GM12873 (cell line): ENCODE measurements at regions not wholly inside any gene's neighbourhood (a gene's known extent, or its start where the extent isn't known, plus 50 kb on each side); places are given as distances from the start of the nearest gene placed in this dataset.

ENCODE experiments used
- CTCF ChIP-seq: IDR thresholded peaks from 2 replicates; pipeline ENCODE4 v1.5.1; 2012; ENCODE audit warnings: low read depth, mild to moderate bottlenecking, moderate library complexity, low read length, control low read depth; ENCODE audit not compliant: insufficient read depth; ENCODE audit errors: missing control alignments

GRCh38 chr5:91865915-91866314 lies 482.8 kb upstream of the ARRDC3 start:
- TF ChIP-seq CTCF: no peak

GRCh38 chr5:91864962-91865361 lies 481.8 kb upstream of the ARRDC3 start:
- no peak for TF ChIP-seq CTCF

GRCh38 chr5:91851670-91852069 lies 468.6 kb upstream of the ARRDC3 start:
- no peak for TF ChIP-seq CTCF

- no peak for TF ChIP-seq CTCF
Measured at GRCh38 chr5:91850031-91850430, 466.9 kb upstream of the ARRDC3 start.

GRCh38 chr5:91849069-91849468 lies 466.0 kb upstream of the ARRDC3 start:
- TF ChIP-seq CTCF: no peak

GRCh38 chr5:91848453-91848852 lies 465.3 kb upstream of the ARRDC3 start:
- no peak for TF ChIP-seq CTCF

- TF ChIP-seq CTCF: no peak
Measured at GRCh38 chr5:91841423-91841822, 458.3 kb upstream of the ARRDC3 start.
